ENCODE measurements at regions not wholly inside any gene's neighbourhood (a gene's known extent, or its start where the extent isn't known, plus 50 kb on each side); places are given as distances from the start of the nearest gene placed in this dataset.
A peak's percentile ranks its signal among the peaks of the same experiment; 100 is the strongest.

GRCh38 chr13:27014406-27015359 is 156.9 kb downstream of the USP12 start:
- H3K27me3 Mint-ChIP-seq = peaks cover 23% of the 10 kb centered on the region
- H3K27ac Mint-ChIP-seq = no peak overlapping the region
- no peak overlapping the region for H3K4me3 Mint-ChIP-seq
- H3K4me1 Mint-ChIP-seq = peaks cover 9% of the 10 kb centered on the region
- H3K36me3 Mint-ChIP-seq (ENCODE audit: low read depth) = no peaks in the 10 kb centered on the region
- H3K9me3 Mint-ChIP-seq = no peaks in the 10 kb centered on the region
- ATAC-seq (replicated peaks) = no peak

- H3K27me3 Mint-ChIP-seq = peaks cover 14% of the 10 kb centered on the region
- H3K4me3 Mint-ChIP-seq = no peak overlapping the region
- no peak overlapping the region for H3K27ac Mint-ChIP-seq
- H3K36me3 Mint-ChIP-seq (ENCODE audit: low read depth) = no peaks in the 10 kb centered on the region
- H3K4me1 Mint-ChIP-seq = peaks cover 9% of the 10 kb centered on the region
- peak; percentile 88 for ATAC-seq (replicated peaks)
- no peaks in the 10 kb centered on the region for H3K9me3 Mint-ChIP-seq
Observed at GRCh38 chr13:27012482-27013197, 159.0 kb downstream of the USP12 start.

- Mint-ChIP-seq H3K9me3 (no peaks in the 10 kb centered on the region), H3K4me3 (no peak overlapping the region), H3K27me3 (peaks cover 22% of the 10 kb centered on the region), H3K27ac (no peak overlapping the region), H3K36me3 (ENCODE audit: low read depth) (no peaks in the 10 kb centered on the region), H3K4me1 (peaks cover 9% of the 10 kb centered on the region)
- ATAC-seq (replicated peaks) = no peak
Observed at GRCh38 chr13:27011661-27012060, 159.9 kb downstream of the USP12 start.

GRCh38 chr13:27008733-27009132 is 162.9 kb downstream of the USP12 start:
- Mint-ChIP-seq H3K27ac (no peak overlapping the region), H3K27me3 (peaks cover 37% of the 10 kb centered on the region), H3K9me3 (no peaks in the 10 kb centered on the region), H3K4me3 (no peak overlapping the region), H3K4me1 (peaks cover 9% of the 10 kb centered on the region), H3K36me3 (ENCODE audit: low read depth) (no peaks in the 10 kb centered on the region)
- ATAC-seq (replicated peaks) = no peak

GRCh38 chr13:27007166-27007565 is 164.4 kb downstream of the USP12 start:
- Mint-ChIP-seq H3K27ac (no peak overlapping the region), H3K4me3 (no peak overlapping the region), H3K4me1 (no peaks in the 10 kb centered on the region), H3K9me3 (no peaks in the 10 kb centered on the region), H3K27me3 (peaks cover 46% of the 10 kb centered on the region), H3K36me3 (ENCODE audit: low read depth) (no peaks in the 10 kb centered on the region)
- no peak for ATAC-seq (replicated peaks)

- no peak overlapping the region for H3K4me3 Mint-ChIP-seq
Observed at GRCh38 chr13:27006519-27007161, 165.0 kb downstream of the USP12 start.

GRCh38 chr13:27005976-27006518 is 165.6 kb downstream of the USP12 start:
- ATAC-seq (replicated peaks) = no peak
- Mint-ChIP-seq H3K27me3 (peaks cover 43% of the 10 kb centered on the region), H3K36me3 (ENCODE audit: low read depth) (no peaks in the 10 kb centered on the region), H3K27ac (no peak overlapping the region), H3K4me3 (no peak overlapping the region), H3K4me1 (no peaks in the 10 kb centered on the region), H3K9me3 (no peaks in the 10 kb centered on the region)

More at GRCh38 chr13:27006519-27007161, 165.0 kb downstream of the USP12 start:
- H3K27ac Mint-ChIP-seq = no peak overlapping the region
- H3K9me3 Mint-ChIP-seq = no peaks in the 10 kb centered on the region
- H3K27me3 Mint-ChIP-seq = peaks cover 46% of the 10 kb centered on the region
- H3K36me3 Mint-ChIP-seq (ENCODE audit: low read depth) = no peaks in the 10 kb centered on the region
- H3K4me1 Mint-ChIP-seq = no peaks in the 10 kb centered on the region
- no peak for ATAC-seq (replicated peaks)

GRCh38 chr13:27005556-27005955 is 166.1 kb downstream of the USP12 start:
- no peak overlapping the region for H3K27ac Mint-ChIP-seq
- H3K9me3 Mint-ChIP-seq = no peaks in the 10 kb centered on the region
- no peaks in the 10 kb centered on the region for H3K4me1 Mint-ChIP-seq
- ATAC-seq (replicated peaks) = no peak
- no peaks in the 10 kb centered on the region for H3K36me3 Mint-ChIP-seq (ENCODE audit: low read depth)
- H3K4me3 Mint-ChIP-seq = no peak overlapping the region
- H3K27me3 Mint-ChIP-seq = peaks cover 41% of the 10 kb centered on the region

- Mint-ChIP-seq H3K27me3 (peaks cover 40% of the 10 kb centered on the region), H3K4me1 (no peaks in the 10 kb centered on the region), H3K27ac (no peak overlapping the region), H3K9me3 (no peaks in the 10 kb centered on the region), H3K4me3 (no peak overlapping the region), H3K36me3 (ENCODE audit: low read depth) (no peaks in the 10 kb centered on the region)
- no peak for ATAC-seq (replicated peaks)
Observed at GRCh38 chr13:27004866-27005265, 166.7 kb downstream of the USP12 start.

GRCh38 chr13:27004326-27004725 is 167.3 kb downstream of the USP12 start:
- Mint-ChIP-seq H3K27ac (no peak overlapping the region), H3K27me3 (peaks cover 38% of the 10 kb centered on the region), H3K9me3 (no peaks in the 10 kb centered on the region), H3K4me1 (no peaks in the 10 kb centered on the region), H3K4me3 (no peak overlapping the region), H3K36me3 (ENCODE audit: low read depth) (no peaks in the 10 kb centered on the region)
- no peak for ATAC-seq (replicated peaks)

- no peaks in the 10 kb centered on the region for H3K4me1 Mint-ChIP-seq
- no peak for ATAC-seq (replicated peaks)
Observed at GRCh38 chr13:27001705-27002104, 169.9 kb downstream of the USP12 start.

GRCh38 chr13:27000686-27001085 is 170.9 kb downstream of the USP12 start:
- no peaks in the 10 kb centered on the region for H3K9me3 Mint-ChIP-seq
- no peaks in the 10 kb centered on the region for H3K4me1 Mint-ChIP-seq
- H3K27me3 Mint-ChIP-seq = peaks cover 41% of the 10 kb centered on the region
- H3K4me3 Mint-ChIP-seq = no peak overlapping the region
- ATAC-seq (replicated peaks) = no peak
- no peaks in the 10 kb centered on the region for H3K36me3 Mint-ChIP-seq (ENCODE audit: low read depth)
- H3K27ac Mint-ChIP-seq = no peak overlapping the region

More at GRCh38 chr13:27001705-27002104, 169.9 kb downstream of the USP12 start:
- Mint-ChIP-seq H3K4me3 (no peak overlapping the region), H3K27me3 (peaks cover 38% of the 10 kb centered on the region), H3K9me3 (no peaks in the 10 kb centered on the region), H3K36me3 (ENCODE audit: low read depth) (no peaks in the 10 kb centered on the region), H3K27ac (no peak overlapping the region)

- no peaks in the 10 kb centered on the region for H3K36me3 Mint-ChIP-seq (ENCODE audit: low read depth)
- no peak overlapping the region for H3K4me3 Mint-ChIP-seq
- no peaks in the 10 kb centered on the region for H3K4me1 Mint-ChIP-seq
- H3K27ac Mint-ChIP-seq = no peak overlapping the region
- no peak for ATAC-seq (replicated peaks)
- peaks cover 41% of the 10 kb centered on the region for H3K27me3 Mint-ChIP-seq
- H3K9me3 Mint-ChIP-seq = no peaks in the 10 kb centered on the region
Observed at GRCh38 chr13:26999499-26999898, 172.1 kb downstream of the USP12 start.

- Mint-ChIP-seq H3K27me3 (peaks cover 30% of the 10 kb centered on the region), H3K27ac (no peak overlapping the region), H3K9me3 (no peaks in the 10 kb centered on the region), H3K4me1 (no peaks in the 10 kb centered on the region), H3K4me3 (no peak overlapping the region), H3K36me3 (ENCODE audit: low read depth) (no peaks in the 10 kb centered on the region)
- ATAC-seq (replicated peaks) = no peak
Observed at GRCh38 chr13:26998292-26998691, 173.3 kb downstream of the USP12 start.

Measured in activated T-helper 17 cell treated with anti-CD3 and anti-CD28 coated beads, Interleukin-2, amount 50 U/mL, for 72 hours (primary cell).